ENCODE measurements at regions not wholly inside any gene's neighbourhood (a gene's known extent, or its start where the extent isn't known, plus 50 kb on each side); places are given as distances from the start of the nearest gene placed in this dataset.

GRCh38 chr17:71257096-71257495 lies 863.7 kb upstream of the SOX9 start:
- no peak for TF ChIP-seq CTCF (conservative IDR thresholded peaks at IDR 0.05)
- no peak for TF ChIP-seq ZFX (IDR thresholded peaks at IDR 0.05)
